Panc1 (cell line): ENCODE measurements at regions not wholly inside any gene's neighbourhood (a gene's known extent, or its start where the extent isn't known, plus 50 kb on each side); places are given as distances from the start of the nearest gene placed in this dataset.

Source experiments
- POLR2AphosphoS5 ChIP-seq: IDR thresholded peaks from 2 replicates; pipeline ENCODE4 v1.6.1; 2012; ENCODE audit warnings: mild to moderate bottlenecking, low read depth, low read length, moderate library complexity
- SIN3A ChIP-seq: IDR thresholded peaks from 2 replicates; pipeline ENCODE4 v1.6.1; 2012; ENCODE audit warnings: low read depth, mild to moderate bottlenecking, low read length, moderate library complexity, borderline replicate concordance; ENCODE audit not compliant: insufficient read depth
- TCF7L2 ChIP-seq: IDR thresholded peaks from 2 replicates; pipeline ENCODE4 v1.6.1; 2011; ENCODE audit warnings: mild to moderate bottlenecking, low read depth, low read length, inconsistent platforms
- TF ChIP-seq, protein P1 (sequence below): fragments of 450-650 bp; IDR thresholded peaks from 2 replicates; pipeline ENCODE4 v1.5.1; 2017; ENCODE audit warnings: mild to moderate bottlenecking
- TF ChIP-seq, protein P2 (sequence below), 2 experiments: IDR thresholded peaks; 2 replicates each; pipeline ENCODE4 v1.6.1; 2011 to 2012; ENCODE audit warnings: low read depth in 2 of 2, control low read depth in 1 of 2, low read length in 1 of 2, mild to moderate bottlenecking in 1 of 2, moderate library complexity in 1 of 2; ENCODE audit not compliant: insufficient read depth in 1 of 2

DNA sequence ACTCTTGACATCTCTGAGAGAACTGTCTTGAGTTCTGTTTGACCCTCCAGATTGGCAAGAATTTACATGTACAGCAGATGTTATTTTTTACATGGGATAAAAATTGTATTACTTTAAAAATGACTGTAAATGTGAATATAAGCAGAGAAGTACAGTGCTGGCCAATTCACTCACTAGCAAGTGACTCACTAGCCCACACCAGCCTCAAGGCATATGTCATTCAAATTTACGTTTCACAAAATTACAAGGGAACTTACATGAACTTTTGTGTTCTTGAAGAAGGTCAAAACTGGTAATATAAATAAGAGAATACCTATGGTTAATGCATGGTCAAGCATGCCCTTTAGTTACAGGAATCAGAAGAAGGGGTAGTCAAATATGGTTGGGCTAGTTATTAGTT lies 54.0 kb upstream of the HMGCLL1 start:
- TF ChIP-seq, protein P1, sequence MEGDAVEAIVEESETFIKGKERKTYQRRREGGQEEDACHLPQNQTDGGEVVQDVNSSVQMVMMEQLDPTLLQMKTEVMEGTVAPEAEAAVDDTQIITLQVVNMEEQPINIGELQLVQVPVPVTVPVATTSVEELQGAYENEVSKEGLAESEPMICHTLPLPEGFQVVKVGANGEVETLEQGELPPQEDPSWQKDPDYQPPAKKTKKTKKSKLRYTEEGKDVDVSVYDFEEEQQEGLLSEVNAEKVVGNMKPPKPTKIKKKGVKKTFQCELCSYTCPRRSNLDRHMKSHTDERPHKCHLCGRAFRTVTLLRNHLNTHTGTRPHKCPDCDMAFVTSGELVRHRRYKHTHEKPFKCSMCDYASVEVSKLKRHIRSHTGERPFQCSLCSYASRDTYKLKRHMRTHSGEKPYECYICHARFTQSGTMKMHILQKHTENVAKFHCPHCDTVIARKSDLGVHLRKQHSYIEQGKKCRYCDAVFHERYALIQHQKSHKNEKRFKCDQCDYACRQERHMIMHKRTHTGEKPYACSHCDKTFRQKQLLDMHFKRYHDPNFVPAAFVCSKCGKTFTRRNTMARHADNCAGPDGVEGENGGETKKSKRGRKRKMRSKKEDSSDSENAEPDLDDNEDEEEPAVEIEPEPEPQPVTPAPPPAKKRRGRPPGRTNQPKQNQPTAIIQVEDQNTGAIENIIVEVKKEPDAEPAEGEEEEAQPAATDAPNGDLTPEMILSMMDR, result no peak
- TF ChIP-seq SIN3A (no peak), POLR2AphosphoS5 (no peak), TCF7L2 (no peak)
- TF ChIP-seq, protein P2, sequence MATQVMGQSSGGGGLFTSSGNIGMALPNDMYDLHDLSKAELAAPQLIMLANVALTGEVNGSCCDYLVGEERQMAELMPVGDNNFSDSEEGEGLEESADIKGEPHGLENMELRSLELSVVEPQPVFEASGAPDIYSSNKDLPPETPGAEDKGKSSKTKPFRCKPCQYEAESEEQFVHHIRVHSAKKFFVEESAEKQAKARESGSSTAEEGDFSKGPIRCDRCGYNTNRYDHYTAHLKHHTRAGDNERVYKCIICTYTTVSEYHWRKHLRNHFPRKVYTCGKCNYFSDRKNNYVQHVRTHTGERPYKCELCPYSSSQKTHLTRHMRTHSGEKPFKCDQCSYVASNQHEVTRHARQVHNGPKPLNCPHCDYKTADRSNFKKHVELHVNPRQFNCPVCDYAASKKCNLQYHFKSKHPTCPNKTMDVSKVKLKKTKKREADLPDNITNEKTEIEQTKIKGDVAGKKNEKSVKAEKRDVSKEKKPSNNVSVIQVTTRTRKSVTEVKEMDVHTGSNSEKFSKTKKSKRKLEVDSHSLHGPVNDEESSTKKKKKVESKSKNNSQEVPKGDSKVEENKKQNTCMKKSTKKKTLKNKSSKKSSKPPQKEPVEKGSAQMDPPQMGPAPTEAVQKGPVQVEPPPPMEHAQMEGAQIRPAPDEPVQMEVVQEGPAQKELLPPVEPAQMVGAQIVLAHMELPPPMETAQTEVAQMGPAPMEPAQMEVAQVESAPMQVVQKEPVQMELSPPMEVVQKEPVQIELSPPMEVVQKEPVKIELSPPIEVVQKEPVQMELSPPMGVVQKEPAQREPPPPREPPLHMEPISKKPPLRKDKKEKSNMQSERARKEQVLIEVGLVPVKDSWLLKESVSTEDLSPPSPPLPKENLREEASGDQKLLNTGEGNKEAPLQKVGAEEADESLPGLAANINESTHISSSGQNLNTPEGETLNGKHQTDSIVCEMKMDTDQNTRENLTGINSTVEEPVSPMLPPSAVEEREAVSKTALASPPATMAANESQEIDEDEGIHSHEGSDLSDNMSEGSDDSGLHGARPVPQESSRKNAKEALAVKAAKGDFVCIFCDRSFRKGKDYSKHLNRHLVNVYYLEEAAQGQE (IDR thresholded peaks at IDR 0.05; ENCODE audit: insufficient read depth in 1 of 2, low read depth in 2 of 2, low read length in 1 of 2), result no peak
